ENCODE measurements at regions not wholly inside any gene's neighbourhood (a gene's known extent, or its start where the extent isn't known, plus 50 kb on each side); places are given as distances from the start of the nearest gene placed in this dataset.

GRCh38 chr12:81000831-81001230, 63.1 kb upstream of the LIN7A start:
- Histone ChIP-seq H2AFZ (replicated peaks; ENCODE audit: low read length, poor library complexity) (no peak overlapping the region), H3K9me3 (ENCODE audit: control insufficient read depth, insufficient read depth, low read length) (no peaks in the 10 kb centered on the region), H2BK120ac (ENCODE audit: low read depth, low read length) (no peak overlapping the region), H3K23ac (ENCODE audit: low read depth, low read length) (no peak overlapping the region), H3K27ac (ENCODE audit: insufficient read depth, low read length) (no peak overlapping the region), H3K56ac (ENCODE audit: extremely low read depth, insufficient read depth, low read length) (no peak overlapping the region), H2BK15ac (ENCODE audit: low read depth, low read length) (no peak overlapping the region), H2BK5ac (ENCODE audit: low read depth, low read length, poor library complexity, severe bottlenecking) (no peak overlapping the region), H3K9ac (ENCODE audit: low read depth, low read length) (no peak overlapping the region), H3K36me3 (ENCODE audit: control insufficient read depth, insufficient read depth, low read length) (no peaks in the 10 kb centered on the region), H2AK5ac (ENCODE audit: low read depth, low read length) (no peak overlapping the region), H3K18ac (ENCODE audit: low read depth, low read length) (no peak overlapping the region), H2AK9ac (replicated peaks; ENCODE audit: low read depth, low read length, poor library complexity) (no peak overlapping the region), H3K27me3 (ENCODE audit: control insufficient read depth, insufficient read depth, low read length) (no peaks in the 10 kb centered on the region), H4K5ac (ENCODE audit: low read depth, low read length) (no peak overlapping the region), H3K4me3 (ENCODE audit: insufficient read depth, low read depth, low read length) (no peak overlapping the region), H3K9me1 (ENCODE audit: insufficient read depth, low read length) (no peaks in the 10 kb centered on the region), H3K14ac (replicated peaks; ENCODE audit: low read depth, low read length) (no peak overlapping the region), H3K79me1 (ENCODE audit: low read depth in 1 of 2, low read length in 2 of 2) (no peaks in the 10 kb centered on the region), H3K4me1 (ENCODE audit: control insufficient read depth, insufficient read depth, low read length) (no peaks in the 10 kb centered on the region), H3K4me2 (ENCODE audit: low read depth, low read length) (no peak overlapping the region), H3K4ac (ENCODE audit: low read depth, low read length) (no peak overlapping the region), H4K20me1 (ENCODE audit: insufficient read depth, low read length) (no peaks in the 10 kb centered on the region), H4K91ac (ENCODE audit: insufficient read depth, low read depth, low read length) (no peak overlapping the region), H2BK20ac (ENCODE audit: low read depth, low read length) (no peak overlapping the region), H4K8ac (ENCODE audit: low read depth in 2 of 2, low read length in 2 of 2) (no peak overlapping the region)
- intact Hi-C loops (cut with micrococcal nuclease): no loop called here
- ATAC-seq (ENCODE audit: low read depth) (no peak), DNase-seq (no peak)
- CTCF ChIA-PET: no interaction called here
- POLR2A ChIA-PET (ENCODE audit: unreplicated experiment): no interaction called here
- in situ Hi-C loops (cut with MboI; ENCODE audit: low sequenced_read_pairs): no loop called here
- dilution Hi-C loops (cut with HindIII; ENCODE audit: low sequenced_read_pairs, unreplicated experiment): no loop called here
- no TSS peak for BruUV-seq (replicated peaks)
- TF ChIP-seq MXI1 (IDR thresholded peaks at IDR 0.05; ENCODE audit: borderline replicate concordance, low read depth, low read length) (no peak), MAFK (IDR thresholded peaks at IDR 0.05; ENCODE audit: low read depth, low read length) (no peak), POLR2A (IDR thresholded peaks at IDR 0.05; ENCODE audit: low read depth, low read length) (no peak), MAZ (IDR thresholded peaks at IDR 0.05; ENCODE audit: borderline replicate concordance, low read depth, low read length) (no peak), RAD21 (IDR thresholded peaks at IDR 0.05; ENCODE audit: low read length) (no peak)
- TF ChIP-seq, protein P1, sequence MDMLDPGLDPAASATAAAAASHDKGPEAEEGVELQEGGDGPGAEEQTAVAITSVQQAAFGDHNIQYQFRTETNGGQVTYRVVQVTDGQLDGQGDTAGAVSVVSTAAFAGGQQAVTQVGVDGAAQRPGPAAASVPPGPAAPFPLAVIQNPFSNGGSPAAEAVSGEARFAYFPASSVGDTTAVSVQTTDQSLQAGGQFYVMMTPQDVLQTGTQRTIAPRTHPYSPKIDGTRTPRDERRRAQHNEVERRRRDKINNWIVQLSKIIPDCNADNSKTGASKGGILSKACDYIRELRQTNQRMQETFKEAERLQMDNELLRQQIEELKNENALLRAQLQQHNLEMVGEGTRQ (IDR thresholded peaks at IDR 0.05; ENCODE audit: low read depth, low read length): no peak
- TF ChIP-seq, protein P2, sequence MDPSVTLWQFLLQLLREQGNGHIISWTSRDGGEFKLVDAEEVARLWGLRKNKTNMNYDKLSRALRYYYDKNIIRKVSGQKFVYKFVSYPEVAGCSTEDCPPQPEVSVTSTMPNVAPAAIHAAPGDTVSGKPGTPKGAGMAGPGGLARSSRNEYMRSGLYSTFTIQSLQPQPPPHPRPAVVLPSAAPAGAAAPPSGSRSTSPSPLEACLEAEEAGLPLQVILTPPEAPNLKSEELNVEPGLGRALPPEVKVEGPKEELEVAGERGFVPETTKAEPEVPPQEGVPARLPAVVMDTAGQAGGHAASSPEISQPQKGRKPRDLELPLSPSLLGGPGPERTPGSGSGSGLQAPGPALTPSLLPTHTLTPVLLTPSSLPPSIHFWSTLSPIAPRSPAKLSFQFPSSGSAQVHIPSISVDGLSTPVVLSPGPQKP (IDR thresholded peaks at IDR 0.05; ENCODE audit: borderline replicate concordance, low read depth, low read length): no peak
